HUES6 (cell line): ENCODE measurements at regions not wholly inside any gene's neighbourhood (a gene's known extent, or its start where the extent isn't known, plus 50 kb on each side); places are given as distances from the start of the nearest gene placed in this dataset.

Experiments
- H3K27ac ChIP-seq: 2 replicates; pipeline ENCODE4 v1.7.0; 2013; ENCODE audit warnings: low read depth, mild to moderate bottlenecking, low read length, inconsistent platforms
- H3K27me3 ChIP-seq: 2 replicates; pipeline ENCODE4 v1.6.1; 2013; ENCODE audit warnings: low read length; ENCODE audit not compliant: control insufficient read depth, insufficient read depth
- H3K36me3 ChIP-seq: 2 replicates; pipeline ENCODE4 v1.6.1; 2013; ENCODE audit warnings: low read length; ENCODE audit not compliant: control insufficient read depth, insufficient read depth
- H3K4me1 ChIP-seq: 2 replicates; pipeline ENCODE4 v1.6.1; 2013; ENCODE audit warnings: low read length; ENCODE audit not compliant: control insufficient read depth, insufficient read depth
- H3K4me3 ChIP-seq: 2 replicates; pipeline ENCODE4 v1.5.1; 2013; ENCODE audit warnings: low read depth, low read length
- H3K9ac ChIP-seq: one replicate; pipeline ENCODE4 v1.6.1; 2013; ENCODE audit warnings: mild to moderate bottlenecking, low read length
- H3K9me3 ChIP-seq: 2 replicates; pipeline ENCODE4 v1.6.1; 2013; ENCODE audit warnings: low read depth, low read length; ENCODE audit not compliant: control insufficient read depth, insufficient read depth

DNA sequence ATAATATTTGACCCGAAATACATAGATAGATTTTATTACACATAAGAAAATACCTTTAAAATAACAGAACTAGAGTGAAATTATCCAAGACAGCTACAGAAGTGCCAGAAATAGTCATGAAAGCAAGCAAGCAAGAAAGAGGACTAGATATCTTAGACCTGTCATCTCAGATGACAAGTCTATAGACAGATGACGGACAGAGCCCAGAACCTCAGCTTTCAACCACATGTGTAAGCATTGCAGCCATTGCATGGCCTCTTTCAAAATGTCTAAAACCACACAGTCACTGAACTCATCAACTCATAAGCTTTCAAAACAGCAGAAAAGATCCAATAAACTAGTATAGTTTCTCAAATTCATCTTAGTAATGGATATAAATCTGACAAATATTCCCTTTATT is 59.8 kb upstream of the FHIT start:
- H3K4me3 ChIP-seq: no peak overlapping the region
- no peaks in the 10 kb centered on the region for H3K9me3 ChIP-seq
- H3K27ac ChIP-seq: no peak overlapping the region
- H3K27me3 ChIP-seq: no peaks in the 10 kb centered on the region
- H3K36me3 ChIP-seq: no peaks in the 10 kb centered on the region
- no peaks in the 10 kb centered on the region for H3K4me1 ChIP-seq
- H3K9ac ChIP-seq: no peak overlapping the region

DNA sequence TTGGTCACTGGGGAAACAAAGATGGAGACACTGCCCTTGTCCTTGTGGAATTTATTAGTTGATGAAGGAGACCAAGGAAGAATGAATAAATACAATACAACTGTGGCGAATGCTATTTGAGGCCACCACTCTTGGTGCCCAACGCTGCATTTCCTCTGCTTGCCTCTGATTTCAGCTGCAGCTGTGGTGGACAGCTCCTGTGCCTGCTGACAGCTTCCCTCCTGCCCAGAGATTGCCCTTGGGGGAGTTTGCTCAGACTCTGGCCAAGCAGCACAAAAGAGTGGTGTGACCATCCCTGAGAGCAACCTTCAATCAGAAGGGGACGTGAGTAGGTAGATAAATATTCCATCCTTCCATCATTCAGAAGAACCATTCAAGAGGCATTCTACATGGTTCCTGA is 64.6 kb upstream of the FHIT start:
- H3K4me1 ChIP-seq: no peaks in the 10 kb centered on the region
- H3K4me3 ChIP-seq: no peak overlapping the region
- no peak overlapping the region for H3K27ac ChIP-seq
- no peaks in the 10 kb centered on the region for H3K36me3 ChIP-seq
- no peak overlapping the region for H3K9ac ChIP-seq
- no peaks in the 10 kb centered on the region for H3K27me3 ChIP-seq
- H3K9me3 ChIP-seq: no peaks in the 10 kb centered on the region

DNA sequence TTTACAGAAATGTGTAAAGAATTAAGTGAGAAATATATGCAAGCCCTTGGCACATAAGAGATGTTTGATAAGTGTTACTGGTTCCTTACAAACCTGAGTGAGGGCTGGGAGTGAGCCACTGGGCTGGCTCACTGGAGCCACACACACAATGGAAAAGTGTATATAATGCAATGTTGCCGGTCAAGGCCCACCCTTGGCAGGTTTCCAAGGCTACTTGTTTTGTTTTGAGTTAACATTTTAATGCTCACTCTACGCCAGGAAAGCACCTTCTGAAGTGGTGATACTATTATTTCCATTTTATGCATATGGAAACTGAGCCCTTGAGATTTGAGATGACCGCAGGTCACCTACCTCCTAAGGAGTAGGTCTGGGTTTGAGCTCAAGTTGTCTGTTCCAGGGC is 71.8 kb upstream of the FHIT start:
- Histone ChIP-seq H3K4me1 (no peaks in the 10 kb centered on the region), H3K36me3 (no peaks in the 10 kb centered on the region), H3K9ac (no peak overlapping the region), H3K27me3 (no peaks in the 10 kb centered on the region), H3K4me3 (no peak overlapping the region), H3K27ac (no peak overlapping the region), H3K9me3 (no peaks in the 10 kb centered on the region)

DNA sequence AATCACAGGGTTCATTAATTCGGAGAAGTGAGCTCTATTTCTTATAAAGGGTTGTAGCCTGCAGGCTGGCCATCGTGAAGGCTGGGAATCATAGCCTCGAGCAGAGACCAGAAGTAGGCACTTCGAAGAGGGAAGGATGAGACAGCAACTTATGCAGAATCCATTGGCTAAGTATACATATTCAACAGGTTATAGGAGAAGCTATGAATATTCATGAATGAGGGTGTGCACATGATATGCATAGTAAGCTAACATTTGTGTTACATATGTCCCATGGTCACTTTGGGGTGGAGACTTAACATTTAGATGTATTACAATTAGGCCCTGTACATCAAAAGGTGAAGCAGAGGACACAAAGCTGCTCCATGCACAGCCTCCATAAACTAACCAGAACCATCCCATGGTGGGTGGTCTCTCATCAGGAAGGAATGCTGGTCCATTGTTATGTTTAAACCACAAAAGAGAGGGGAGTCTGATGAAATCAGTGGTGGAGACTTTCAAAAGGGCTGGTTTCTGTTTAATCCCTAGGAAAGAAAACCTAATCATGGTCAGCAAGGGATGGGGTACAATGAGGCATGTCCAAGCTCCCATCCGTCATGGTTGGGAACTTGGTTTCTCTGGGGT is 80.8 kb upstream of the FHIT start:
- no peak overlapping the region for H3K4me3 ChIP-seq
- no peaks in the 10 kb centered on the region for H3K36me3 ChIP-seq
- peak overlapping the region; percentile 85 for H3K27ac ChIP-seq
- H3K9ac ChIP-seq: peak overlapping the region; percentile 44
- H3K4me1 ChIP-seq: peaks cover 34% of the 10 kb centered on the region
- peaks cover 5% of the 10 kb centered on the region for H3K9me3 ChIP-seq
- H3K27me3 ChIP-seq: no peaks in the 10 kb centered on the region

DNA sequence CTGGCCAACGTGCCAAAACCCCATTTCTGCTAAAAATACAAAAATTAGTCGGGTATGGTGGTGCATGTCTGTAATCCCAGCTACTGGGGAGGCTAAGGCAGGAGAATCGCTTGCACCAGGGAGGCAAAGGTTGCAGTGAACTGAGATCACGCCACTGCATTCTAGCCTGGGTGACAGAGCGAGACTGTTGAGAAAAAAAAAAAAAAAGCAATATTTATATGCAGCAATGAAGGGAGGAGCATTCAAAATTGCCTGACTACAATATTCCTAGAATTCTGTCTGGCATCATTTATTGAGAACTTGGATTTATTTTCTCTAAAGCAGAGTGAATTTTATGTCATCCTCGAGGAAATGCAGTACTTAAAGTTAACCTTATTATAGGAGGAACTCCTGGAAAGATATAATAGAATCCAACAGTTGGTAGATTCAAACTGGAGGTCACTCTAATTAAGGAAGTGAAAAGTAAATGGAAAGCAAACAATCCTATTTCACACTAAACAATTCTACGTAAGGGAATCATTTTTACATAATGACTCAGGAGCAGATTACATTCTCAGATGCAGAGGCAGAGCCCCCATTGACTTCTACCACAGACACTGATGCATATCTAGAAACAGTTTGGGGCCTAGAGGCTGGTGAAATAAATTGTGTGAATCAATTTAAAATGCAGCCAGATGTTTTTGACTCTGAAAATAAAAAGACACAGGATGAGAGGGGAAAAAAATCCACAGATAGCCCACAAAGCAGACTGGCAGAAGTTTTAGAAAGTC is 82.1 kb upstream of the FHIT start:
- H3K9me3 ChIP-seq: peaks cover 5% of the 10 kb centered on the region
- H3K36me3 ChIP-seq: no peaks in the 10 kb centered on the region

DNA sequence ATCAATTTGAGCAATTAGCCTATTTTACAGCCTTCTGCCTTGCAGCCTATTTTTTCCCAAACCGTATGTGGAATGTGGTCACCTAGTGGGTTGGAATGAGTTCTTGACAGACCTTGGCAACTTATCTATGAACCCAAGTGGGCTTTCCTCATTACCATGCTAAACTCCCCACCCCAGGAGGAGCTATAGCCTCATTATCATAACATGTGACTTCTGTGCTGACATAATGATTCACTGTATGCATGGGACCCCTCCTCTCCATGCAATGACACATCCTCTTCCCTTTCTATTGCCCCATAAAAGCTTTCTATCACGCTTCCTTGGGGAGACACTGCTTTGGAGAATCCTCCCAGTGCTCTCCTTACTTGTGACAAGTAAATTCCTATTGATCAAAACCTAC is 83.5 kb upstream of the FHIT start:
- H3K27ac ChIP-seq: no peak overlapping the region
- no peak overlapping the region for H3K4me3 ChIP-seq
- no peaks in the 10 kb centered on the region for H3K36me3 ChIP-seq
- no peaks in the 10 kb centered on the region for H3K27me3 ChIP-seq
- H3K9ac ChIP-seq: no peak overlapping the region
- peaks cover 34% of the 10 kb centered on the region for H3K4me1 ChIP-seq
- peaks cover 5% of the 10 kb centered on the region for H3K9me3 ChIP-seq

More for the DNA sequence above, 82.1 kb upstream of the FHIT start:
- no peaks in the 10 kb centered on the region for H3K27me3 ChIP-seq
- H3K4me3 ChIP-seq: no peak overlapping the region
- peaks cover 34% of the 10 kb centered on the region for H3K4me1 ChIP-seq
- H3K9ac ChIP-seq: peak overlapping the region; percentile 17
- peak overlapping the region; percentile 85 for H3K27ac ChIP-seq

DNA sequence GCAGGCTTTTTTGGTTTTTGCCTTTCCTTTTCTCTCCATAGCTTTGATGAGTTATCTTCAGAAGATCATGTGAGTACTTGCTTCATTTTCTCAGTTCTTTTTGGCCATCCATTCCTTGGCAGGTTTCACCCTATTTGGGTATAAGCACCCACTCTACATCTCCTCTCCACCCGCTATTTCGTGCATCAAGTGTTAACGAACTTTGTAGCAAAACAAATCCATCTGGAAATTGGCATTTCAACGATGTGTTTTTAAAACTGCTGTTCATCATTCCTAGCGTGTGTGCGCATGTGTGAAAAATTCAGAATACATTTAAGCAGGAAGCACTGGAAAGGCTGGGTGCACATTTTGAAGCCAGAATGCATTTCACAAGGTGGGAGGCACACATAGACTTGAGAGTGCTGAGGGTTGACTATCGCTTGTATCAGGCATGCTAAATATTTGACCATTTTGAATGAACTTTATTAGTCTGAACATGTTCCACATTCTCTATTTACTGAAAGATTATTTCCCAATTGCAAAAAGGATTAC is 89.7 kb upstream of the FHIT start:
- Histone ChIP-seq H3K27ac (no peak overlapping the region), H3K27me3 (no peaks in the 10 kb centered on the region), H3K4me3 (no peak overlapping the region), H3K9me3 (no peaks in the 10 kb centered on the region), H3K36me3 (no peaks in the 10 kb centered on the region), H3K9ac (no peak overlapping the region), H3K4me1 (no peaks in the 10 kb centered on the region)

DNA sequence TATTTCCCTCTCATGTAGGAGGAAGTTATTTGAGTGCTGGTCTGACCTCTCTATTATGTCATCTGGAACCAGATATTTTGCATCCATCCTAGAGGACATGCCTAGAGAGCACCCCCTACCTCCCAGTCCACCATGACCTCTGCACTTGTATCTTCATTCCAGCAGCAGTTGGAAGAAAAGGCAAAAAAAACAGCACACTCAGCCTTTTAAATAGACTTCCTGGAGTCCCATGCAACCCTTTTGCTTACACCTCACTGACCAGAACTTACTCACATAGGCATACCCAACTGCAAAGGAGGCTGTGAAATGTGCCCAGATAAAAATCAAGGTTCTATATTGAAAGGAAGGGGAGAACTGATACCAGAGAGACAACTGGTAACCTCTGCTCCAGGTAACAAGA is 92.3 kb upstream of the FHIT start:
- H3K4me1 ChIP-seq: no peaks in the 10 kb centered on the region
- H3K4me3 ChIP-seq: no peak overlapping the region
- no peak overlapping the region for H3K27ac ChIP-seq
- no peaks in the 10 kb centered on the region for H3K36me3 ChIP-seq
- no peak overlapping the region for H3K9ac ChIP-seq
- H3K9me3 ChIP-seq: no peaks in the 10 kb centered on the region
- no peaks in the 10 kb centered on the region for H3K27me3 ChIP-seq

DNA sequence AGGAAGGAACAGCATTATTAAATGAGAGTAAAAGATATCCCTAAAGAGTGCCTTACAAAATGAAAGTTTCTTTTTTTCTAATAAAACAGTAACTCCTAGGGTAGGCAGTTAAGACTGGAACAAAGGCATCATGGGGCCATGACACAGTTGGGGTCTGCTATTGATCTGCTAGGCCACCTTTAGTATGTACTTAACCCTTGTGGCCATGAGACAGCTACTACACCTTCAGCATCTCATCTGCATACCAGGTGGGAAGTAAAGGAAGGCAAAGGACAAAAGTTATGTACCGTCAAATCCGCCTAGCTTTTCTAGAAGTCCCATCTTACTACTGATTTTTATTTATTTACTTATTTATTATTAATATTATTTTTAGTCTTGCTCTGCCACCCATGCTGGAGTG is 93.8 kb upstream of the FHIT start:
- Histone ChIP-seq H3K9ac (no peak overlapping the region), H3K9me3 (no peaks in the 10 kb centered on the region), H3K36me3 (no peaks in the 10 kb centered on the region), H3K4me3 (no peak overlapping the region), H3K27ac (no peak overlapping the region), H3K4me1 (no peaks in the 10 kb centered on the region), H3K27me3 (no peaks in the 10 kb centered on the region)

DNA sequence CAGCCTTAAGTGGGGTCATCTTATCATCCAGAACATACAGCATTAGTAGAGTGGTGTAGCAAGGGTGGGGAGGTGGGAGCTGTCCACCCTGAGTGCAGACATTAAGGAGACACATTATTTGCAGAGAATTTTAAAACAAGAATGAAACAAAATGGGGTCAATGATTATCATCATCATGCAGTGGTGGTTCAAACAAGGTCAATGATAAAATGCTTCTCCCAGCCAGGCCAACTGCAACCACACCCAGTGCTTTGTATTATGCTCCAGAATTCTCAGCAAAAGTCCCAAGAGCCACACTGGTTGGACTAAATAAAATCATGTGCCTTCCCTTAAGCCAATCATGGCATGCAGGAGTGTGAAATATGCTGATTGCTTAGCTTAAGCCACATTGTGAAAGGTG is 96.7 kb upstream of the FHIT start:
- no peaks in the 10 kb centered on the region for H3K4me1 ChIP-seq
- no peak overlapping the region for H3K9ac ChIP-seq
- no peak overlapping the region for H3K4me3 ChIP-seq
- no peaks in the 10 kb centered on the region for H3K36me3 ChIP-seq
- no peaks in the 10 kb centered on the region for H3K9me3 ChIP-seq
- no peaks in the 10 kb centered on the region for H3K27me3 ChIP-seq
- H3K27ac ChIP-seq: no peak overlapping the region

DNA sequence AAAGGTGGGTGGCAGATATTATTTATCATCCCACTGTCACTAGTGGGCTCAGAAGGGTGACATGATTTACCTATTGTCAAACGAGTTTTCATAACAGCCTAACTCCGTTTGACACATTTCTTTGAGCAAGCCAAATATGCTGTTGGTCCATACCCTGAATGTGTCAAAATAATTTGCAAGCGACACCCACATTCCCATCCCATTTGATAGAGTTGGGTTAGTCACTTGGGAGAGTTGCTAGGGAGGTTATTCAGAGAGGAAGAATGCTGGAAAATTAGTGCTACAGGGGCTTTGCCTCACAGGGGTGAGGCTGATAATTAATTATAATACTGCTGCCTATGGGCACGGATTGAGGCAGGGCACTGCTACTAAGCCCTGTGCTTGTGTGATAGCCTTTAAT is 98.5 kb upstream of the FHIT start:
- Histone ChIP-seq H3K9ac (no peak overlapping the region), H3K27ac (no peak overlapping the region), H3K4me1 (no peaks in the 10 kb centered on the region), H3K9me3 (no peaks in the 10 kb centered on the region), H3K4me3 (no peak overlapping the region), H3K27me3 (no peaks in the 10 kb centered on the region), H3K36me3 (no peaks in the 10 kb centered on the region)
